OCI-LY3 (cell line): ENCODE measurements at regions not wholly inside any gene's neighbourhood (a gene's known extent, or its start where the extent isn't known, plus 50 kb on each side); places are given as distances from the start of the nearest gene placed in this dataset.

Experiments used
- H2AFZ ChIP-seq: fragments of 200-600, 300-600 bp; shearing (Covaris generic); 2 replicates; pipeline ENCODE4 v1.6.0; 2014; ENCODE audit warnings: antibody characterized with exemption, low read depth, low read length
- H3K27ac ChIP-seq: fragments of 200-600, 300-600 bp; sonication (generic); 2 replicates; pipeline ENCODE4 v1.5.1; 2014; ENCODE audit warnings: mild to moderate bottlenecking, low read length, moderate library complexity, mixed read lengths
- H3K27me3 ChIP-seq: fragments of 200-600, 300-600 bp; sonication (generic); 2 replicates; pipeline ENCODE4 v1.6.1; 2014; ENCODE audit warnings: low read depth, low read length, mixed read lengths
- H3K36me3 ChIP-seq: fragments of 200-600, 300-600 bp; sonication (generic); replicated peaks from 2 replicates; pipeline ENCODE3; 2014; ENCODE audit warnings: low read depth, low read length, mixed read lengths
- H3K4me1 ChIP-seq: fragments of 300-600, 200-600 bp; sonication (generic); 2 replicates; pipeline ENCODE4 v1.6.1; 2014; ENCODE audit warnings: low read length, mixed read lengths
- H3K4me2 ChIP-seq: fragments of 200-600, 300-600 bp; sonication (generic); 2 replicates; pipeline ENCODE4 v1.6.1; 2014; ENCODE audit warnings: low read length, mixed read lengths
- H3K4me3 ChIP-seq: fragments of 300-600, 200-600 bp; sonication (generic); 2 replicates; pipeline ENCODE4 v1.5.1; 2014; ENCODE audit warnings: antibody characterized with exemption, mild to moderate bottlenecking, low read length, moderate library complexity
- H3K79me2 ChIP-seq: fragments of 300-600, 200-600 bp; shearing (Covaris generic); 2 replicates; pipeline ENCODE4 v1.6.1; 2014; ENCODE audit warnings: mild to moderate bottlenecking, low read length, mixed read lengths
- H3K9ac ChIP-seq: fragments of 300-600, 200-600 bp; shearing (Covaris generic); 2 replicates; pipeline ENCODE4 v1.6.0; 2014; ENCODE audit warnings: mild to moderate bottlenecking, low read length, moderate library complexity
- H3K9me3 ChIP-seq: fragments of 200-600, 300-600 bp; shearing (Covaris generic); 2 replicates; pipeline ENCODE4 v1.6.1; 2014; ENCODE audit warnings: low read length, mixed read lengths; ENCODE audit not compliant: insufficient read depth
- H4K20me1 ChIP-seq: fragments of 200-600, 300-600 bp; sonication (generic); 2 replicates; pipeline ENCODE4 v1.6.1; 2016; ENCODE audit warnings: low read length, mixed read lengths; ENCODE audit not compliant: insufficient read depth
- CTCF ChIP-seq: fragments of 200-600, 300-600 bp; sonication (generic); IDR thresholded peaks from 2 replicates; pipeline ENCODE4 v1.5.1; 2014; ENCODE audit warnings: antibody characterized with exemption, low read length, low read depth
- EZH2phosphoT487 ChIP-seq: fragments of 200-600 bp; shearing (Covaris generic); IDR thresholded peaks from 2 replicates; pipeline ENCODE4 v1.6.1; 2018; ENCODE audit warnings: antibody characterized with exemption, mixed run types, low read depth

DNA sequence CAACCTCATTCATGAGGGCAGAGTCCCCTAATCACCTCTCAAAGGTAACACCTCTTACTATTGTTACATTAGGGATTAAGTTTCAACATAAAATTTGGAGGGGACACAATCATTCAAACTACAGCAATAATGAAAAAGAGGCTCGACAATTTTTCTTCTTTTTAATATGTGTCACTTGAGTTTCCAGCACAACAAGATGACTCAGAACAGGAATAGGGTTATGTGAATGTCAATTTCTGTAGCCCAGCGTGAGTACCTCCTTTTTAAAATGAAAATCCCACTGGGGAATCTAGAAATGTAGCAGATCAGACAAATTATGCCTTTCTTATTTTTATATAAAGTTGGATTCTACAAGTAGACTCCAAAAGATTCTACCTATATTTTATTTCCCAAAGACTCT lies 83.7 kb downstream of the ZNF330 start:
- Histone ChIP-seq H2AFZ (no peak overlapping the region), H3K4me2 (peak overlapping the region; percentile 4; the same call in 1 of the 2 replicates), H3K4me1 (peaks cover 16% of the 10 kb centered on the region), H3K36me3 (no peaks in the 10 kb centered on the region), H4K20me1 (no peaks in the 10 kb centered on the region), H3K27me3 (no peaks in the 10 kb centered on the region), H3K4me3 (no peak overlapping the region), H3K9ac (no peak overlapping the region), H3K27ac (no peak overlapping the region), H3K79me2 (no peaks in the 10 kb centered on the region), H3K9me3 (no peaks in the 10 kb centered on the region)
- TF ChIP-seq CTCF: no peak
- TF ChIP-seq EZH2phosphoT487: no peak

GRCh38 chr4:141306331-141306730 lies 85.6 kb downstream of the ZNF330 start:
- Histone ChIP-seq H3K79me2 (no peaks in the 10 kb centered on the region), H2AFZ (no peak overlapping the region), H3K27ac (no peak overlapping the region), H3K4me3 (no peak overlapping the region), H3K36me3 (no peaks in the 10 kb centered on the region), H3K9ac (no peak overlapping the region), H3K9me3 (no peaks in the 10 kb centered on the region), H3K4me2 (no peak overlapping the region), H3K27me3 (no peaks in the 10 kb centered on the region), H3K4me1 (peaks cover 26% of the 10 kb centered on the region), H4K20me1 (no peaks in the 10 kb centered on the region)
- TF ChIP-seq CTCF: no peak
- TF ChIP-seq EZH2phosphoT487: no peak

DNA sequence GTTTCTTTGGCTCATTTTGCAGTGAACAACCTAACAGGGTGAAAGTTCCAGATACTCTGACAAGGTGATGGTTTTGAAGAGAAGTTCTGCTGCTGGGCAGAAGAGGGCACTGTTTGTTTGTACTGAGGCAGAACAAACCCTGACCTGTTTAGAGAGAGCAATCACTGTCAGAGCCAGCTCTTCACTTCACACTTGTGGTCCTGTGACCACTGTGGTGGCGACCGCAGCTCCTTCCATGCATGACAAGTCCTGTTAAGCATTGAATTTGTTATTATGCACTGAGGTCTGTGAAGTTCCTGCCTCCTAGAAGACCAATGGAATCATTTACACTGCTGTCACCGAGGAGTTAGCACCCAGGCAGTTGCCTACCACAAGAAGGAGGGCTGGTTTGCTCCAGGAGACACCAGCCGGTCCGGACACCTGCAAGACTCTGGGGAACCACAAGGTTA lies 86.6 kb downstream of the ZNF330 start:
- Histone ChIP-seq H4K20me1 (no peaks in the 10 kb centered on the region), H3K9ac (no peak overlapping the region), H3K27me3 (no peaks in the 10 kb centered on the region), H3K27ac (no peak overlapping the region), H3K4me2 (peak overlapping the region; percentile 62), H3K9me3 (no peaks in the 10 kb centered on the region), H2AFZ (0 out of 2 replicates have a peak overlapping the region, but pooled peaks have one; percentile 11), H3K36me3 (no peaks in the 10 kb centered on the region), H3K4me1 (peaks cover 31% of the 10 kb centered on the region), H3K4me3 (peak overlapping the region; percentile 12; the same call in 1 of the 2 replicates), H3K79me2 (no peaks in the 10 kb centered on the region)
- TF ChIP-seq CTCF: peak; percentile 84
- TF ChIP-seq EZH2phosphoT487: no peak

- Histone ChIP-seq H3K4me2 (peak overlapping the region; percentile 12), H2AFZ (no peak overlapping the region)
- no peak for TF ChIP-seq EZH2phosphoT487
- no peak for TF ChIP-seq CTCF
Measured at GRCh38 chr4:141309874-141310273, 89.2 kb downstream of the ZNF330 start.

More at GRCh38 chr4:141309874-141310273, 89.2 kb downstream of the ZNF330 start:
- Histone ChIP-seq H3K36me3 (no peaks in the 10 kb centered on the region), H4K20me1 (no peaks in the 10 kb centered on the region), H3K4me3 (no peak overlapping the region), H3K79me2 (no peaks in the 10 kb centered on the region), H3K27me3 (no peaks in the 10 kb centered on the region), H3K27ac (no peak overlapping the region), H3K9me3 (no peaks in the 10 kb centered on the region), H3K9ac (no peak overlapping the region), H3K4me1 (peaks cover 22% of the 10 kb centered on the region)
